ENCODE measurements at regions not wholly inside any gene's neighbourhood (a gene's known extent, or its start where the extent isn't known, plus 50 kb on each side); places are given as distances from the start of the nearest gene placed in this dataset.
"Not testable (repeated sequence)": the region's sequence is repeated elsewhere in the genome, so short reads cannot be mapped to it uniquely, and the experiment has no call there.

DNA sequence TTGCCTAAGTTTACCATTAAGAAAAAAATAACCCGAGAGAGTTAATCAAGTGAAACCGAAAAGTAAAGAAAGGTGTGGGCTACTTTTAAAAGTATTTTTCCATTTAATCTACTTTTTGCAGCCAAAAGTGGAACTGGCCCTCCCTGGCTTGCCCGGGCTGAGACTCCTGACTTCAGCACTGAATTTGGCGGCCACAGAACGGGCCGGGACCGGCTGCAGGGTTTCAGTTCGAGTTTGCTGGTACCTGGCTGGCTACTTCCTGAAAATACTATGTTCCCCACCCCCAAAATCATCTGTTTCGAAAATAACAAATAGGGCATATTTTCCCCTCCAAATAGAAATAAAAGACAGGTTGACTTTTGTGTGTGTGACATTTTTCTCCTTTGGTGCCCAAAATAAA, 173.4 kb upstream of the EXOC2 start:
- TF ChIP-seq, protein P1, sequence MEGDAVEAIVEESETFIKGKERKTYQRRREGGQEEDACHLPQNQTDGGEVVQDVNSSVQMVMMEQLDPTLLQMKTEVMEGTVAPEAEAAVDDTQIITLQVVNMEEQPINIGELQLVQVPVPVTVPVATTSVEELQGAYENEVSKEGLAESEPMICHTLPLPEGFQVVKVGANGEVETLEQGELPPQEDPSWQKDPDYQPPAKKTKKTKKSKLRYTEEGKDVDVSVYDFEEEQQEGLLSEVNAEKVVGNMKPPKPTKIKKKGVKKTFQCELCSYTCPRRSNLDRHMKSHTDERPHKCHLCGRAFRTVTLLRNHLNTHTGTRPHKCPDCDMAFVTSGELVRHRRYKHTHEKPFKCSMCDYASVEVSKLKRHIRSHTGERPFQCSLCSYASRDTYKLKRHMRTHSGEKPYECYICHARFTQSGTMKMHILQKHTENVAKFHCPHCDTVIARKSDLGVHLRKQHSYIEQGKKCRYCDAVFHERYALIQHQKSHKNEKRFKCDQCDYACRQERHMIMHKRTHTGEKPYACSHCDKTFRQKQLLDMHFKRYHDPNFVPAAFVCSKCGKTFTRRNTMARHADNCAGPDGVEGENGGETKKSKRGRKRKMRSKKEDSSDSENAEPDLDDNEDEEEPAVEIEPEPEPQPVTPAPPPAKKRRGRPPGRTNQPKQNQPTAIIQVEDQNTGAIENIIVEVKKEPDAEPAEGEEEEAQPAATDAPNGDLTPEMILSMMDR (conservative IDR thresholded peaks at IDR 0.05; ENCODE audit: low read length), result no peak
- DNase-seq (ENCODE audit: low read depth), result no peak
- H3K4me3 ChIP-seq (ENCODE audit: low read length), result no peak overlapping the region

DNA sequence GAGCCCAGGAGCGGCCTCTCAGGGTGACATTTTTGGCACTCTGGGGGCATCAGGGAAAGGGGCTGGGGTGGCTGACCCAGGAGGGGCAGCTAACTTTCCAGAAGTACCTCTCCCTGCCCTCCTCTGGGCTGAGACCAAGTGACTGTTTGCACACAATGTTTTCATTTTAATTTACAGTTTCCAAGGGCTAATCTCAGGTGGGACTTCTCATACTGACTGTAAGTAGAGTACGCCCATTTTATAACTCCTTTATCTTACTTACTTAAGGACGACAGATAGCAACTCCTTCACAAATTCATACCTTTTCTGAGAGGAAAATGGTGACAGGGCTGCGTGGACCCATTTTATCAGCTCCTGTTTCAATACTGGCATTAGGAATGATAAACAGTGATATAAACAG, 172.9 kb upstream of the EXOC2 start:
- DNase-seq (ENCODE audit: low read depth), result no peak
- TF ChIP-seq, protein P1 (conservative IDR thresholded peaks at IDR 0.05; ENCODE audit: low read length), result no peak
- H3K4me3 ChIP-seq (ENCODE audit: low read length), result no peak overlapping the region

DNA sequence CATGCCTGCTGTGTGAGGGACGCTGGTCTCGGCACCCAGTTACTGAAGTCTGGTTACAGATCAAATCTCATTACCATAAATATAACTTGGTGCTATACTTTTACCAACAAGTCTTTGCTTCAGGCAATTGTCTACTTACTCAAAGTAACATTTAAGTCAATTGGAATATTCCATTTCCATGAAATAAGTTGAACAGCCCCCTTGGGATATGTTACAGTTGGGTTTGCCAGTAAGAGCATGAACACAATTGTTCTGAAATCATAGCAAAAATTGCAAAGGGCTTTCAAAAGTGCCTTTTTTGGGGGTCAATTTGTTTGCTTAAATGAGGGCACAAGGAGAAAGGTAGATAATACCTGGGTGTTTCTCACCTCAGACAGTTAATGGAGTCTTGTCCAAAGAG, 170.9 kb upstream of the EXOC2 start:
- TF ChIP-seq, protein P1 (conservative IDR thresholded peaks at IDR 0.05; ENCODE audit: low read length), result no peak
- no peak overlapping the region for H3K4me3 ChIP-seq (ENCODE audit: low read length)
- no peak for DNase-seq (ENCODE audit: low read depth)

DNA sequence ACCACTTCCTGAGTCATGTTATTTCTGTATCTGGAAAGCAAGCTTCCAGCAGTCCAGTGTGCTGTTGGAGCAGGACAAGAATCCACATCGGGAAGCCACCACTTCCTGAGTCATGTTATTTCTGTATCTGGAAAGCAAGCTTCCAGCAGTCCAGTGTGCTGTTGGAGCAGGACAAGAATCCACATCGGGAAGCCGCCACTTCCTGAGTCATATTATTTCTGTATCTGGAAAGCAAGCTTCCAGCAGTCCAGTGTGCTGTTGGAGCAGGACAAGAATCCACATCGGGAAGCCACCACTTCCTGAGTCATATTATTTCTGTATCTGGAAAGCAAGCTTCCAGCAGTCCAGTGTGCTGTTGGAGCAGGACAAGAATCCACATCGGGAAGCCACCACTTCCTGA, 170.2 kb upstream of the EXOC2 start:
- DNase-seq (ENCODE audit: low read depth); H3K4me3 ChIP-seq (ENCODE audit: low read length): not testable (repeated sequence)

DNA sequence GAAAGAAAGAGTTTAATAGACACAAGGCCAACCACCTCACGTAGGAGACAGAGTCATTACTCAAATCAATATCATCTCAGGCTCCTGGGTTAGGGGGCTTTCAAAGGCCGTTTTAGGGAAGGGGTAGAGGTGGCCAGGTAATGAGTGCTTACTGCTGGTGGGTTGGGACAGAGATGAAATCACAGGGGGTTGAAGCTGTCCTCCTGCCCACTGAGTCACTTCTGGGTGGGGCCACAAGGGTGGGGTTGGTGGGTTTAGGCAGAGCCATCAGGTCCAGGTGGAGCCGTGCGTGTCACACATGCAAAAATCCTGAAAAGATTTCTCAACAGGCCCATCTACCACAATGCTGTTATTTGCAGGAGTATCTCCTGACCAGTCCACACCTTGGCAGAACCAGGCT, 167.0 kb upstream of the EXOC2 start:
- no peak for DNase-seq (ENCODE audit: low read depth)
- no peak overlapping the region for H3K4me3 ChIP-seq (ENCODE audit: low read length)
- TF ChIP-seq, protein P1 (conservative IDR thresholded peaks at IDR 0.05; ENCODE audit: low read length), result no peak

DNA sequence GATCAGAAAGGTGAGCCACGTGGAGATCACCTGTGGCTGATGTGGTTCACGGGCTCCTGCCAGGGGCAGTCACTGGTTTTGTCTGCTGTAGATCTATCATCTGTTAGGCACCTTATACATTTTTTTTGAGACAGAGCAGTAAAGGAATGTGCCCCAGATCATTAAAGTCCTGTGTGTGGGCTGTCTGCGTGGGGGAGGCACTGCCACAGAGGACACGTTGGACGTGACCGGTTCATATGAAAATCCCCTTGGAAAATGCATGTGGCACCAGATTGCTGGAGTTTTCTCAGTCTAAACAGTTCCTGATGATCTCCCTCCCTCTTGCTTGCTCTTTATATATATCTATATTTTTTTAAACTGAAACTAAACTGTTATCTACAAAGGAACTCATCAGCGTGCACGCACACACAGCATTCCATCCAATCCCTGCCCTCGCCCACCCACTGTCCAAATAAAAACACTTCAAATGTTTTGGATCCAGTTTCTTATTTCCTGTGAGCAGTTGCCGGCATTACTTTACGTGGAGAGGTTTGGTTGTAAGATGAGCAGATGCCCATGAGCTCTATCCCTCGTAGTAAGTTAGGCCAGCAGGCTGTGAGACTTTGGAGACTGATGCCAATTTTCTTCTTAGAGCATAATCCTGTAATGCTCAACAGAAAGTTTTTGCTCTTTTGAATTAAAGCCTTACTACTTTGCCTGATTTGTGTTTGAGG, 161.6 kb upstream of the EXOC2 start:
- no peak for DNase-seq (ENCODE audit: low read depth)
- no peak overlapping the region; the same call in 1 of the 2 replicates for H3K4me3 ChIP-seq (ENCODE audit: low read length)
- TF ChIP-seq, protein P1 (conservative IDR thresholded peaks at IDR 0.05; ENCODE audit: low read length), result no peak

DNA sequence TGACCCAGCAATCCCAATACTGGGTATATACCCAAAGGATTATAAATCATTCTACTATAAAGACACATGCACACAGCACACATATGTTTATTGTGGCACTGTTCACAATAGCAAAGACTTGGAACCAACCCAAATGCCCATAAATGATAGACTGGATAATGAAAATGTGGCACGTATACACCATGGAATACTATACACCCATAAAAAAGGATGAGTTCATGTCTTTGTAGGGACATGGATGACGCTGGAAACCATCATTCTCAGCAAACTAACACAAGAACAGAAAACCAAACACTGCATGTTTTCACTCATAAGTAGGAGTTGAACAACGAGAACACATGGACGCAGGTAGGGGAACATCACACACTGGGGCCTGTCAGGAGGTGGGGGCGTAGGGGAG, 159.3 kb upstream of the EXOC2 start:
- not testable (repeated sequence) for H3K4me3 ChIP-seq (ENCODE audit: low read length); DNase-seq (ENCODE audit: low read depth)

DNA sequence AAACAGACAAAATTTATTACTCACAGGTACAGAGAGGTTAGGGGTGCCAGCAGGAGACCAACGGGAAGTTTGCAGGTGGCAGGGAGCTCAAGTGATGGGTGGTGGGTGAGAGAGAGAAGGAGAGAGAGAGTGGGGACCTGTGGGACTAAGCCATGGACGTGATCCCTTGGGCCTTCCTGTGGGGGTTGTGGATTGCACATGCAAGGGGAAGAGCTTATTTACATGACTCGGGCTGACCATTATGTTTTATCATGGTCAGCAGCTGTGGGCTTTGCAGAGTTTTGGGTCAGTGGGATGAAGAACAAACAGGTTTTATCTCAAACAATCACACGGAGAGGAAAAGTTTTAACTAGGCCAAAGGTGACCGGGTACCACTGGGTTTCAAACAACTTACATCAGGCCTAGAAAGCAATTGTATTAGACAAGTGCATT, 156.2 kb upstream of the EXOC2 start:
- no peak overlapping the region for H3K4me3 ChIP-seq (ENCODE audit: low read length)
- TF ChIP-seq, protein P1 (conservative IDR thresholded peaks at IDR 0.05; ENCODE audit: low read length), result no peak
- no peak for DNase-seq (ENCODE audit: low read depth)
